ENCODE measurements at regions not wholly inside any gene's neighbourhood (a gene's known extent, or its start where the extent isn't known, plus 50 kb on each side); places are given as distances from the start of the nearest gene placed in this dataset.
"Not testable (repeated sequence)": the region's sequence is repeated elsewhere in the genome, so short reads cannot be mapped to it uniquely, and the experiment has no call there.

GRCh38 chr15:96213896-96214295 lies 116.6 kb upstream of the NR2F2 start:
- no peak for DNase-seq
- H3K27me3 Mint-ChIP-seq = no peaks in the 10 kb centered on the region
- CTCF ChIA-PET = no interaction called here
- H3K9me3 Mint-ChIP-seq = peaks cover 4% of the 10 kb centered on the region
- no peaks in the 10 kb centered on the region for H3K36me3 Mint-ChIP-seq
- no peak overlapping the region for H3K27ac Mint-ChIP-seq
- H3K4me1 Mint-ChIP-seq = no peaks in the 10 kb centered on the region
- no peak overlapping the region for H3K4me3 Mint-ChIP-seq

- H3K36me3 Mint-ChIP-seq, H3K9me3 Mint-ChIP-seq, CTCF ChIA-PET: not testable (repeated sequence)
Measured at GRCh38 chr15:96216481-96216880, 114.0 kb upstream of the NR2F2 start.

DNA sequence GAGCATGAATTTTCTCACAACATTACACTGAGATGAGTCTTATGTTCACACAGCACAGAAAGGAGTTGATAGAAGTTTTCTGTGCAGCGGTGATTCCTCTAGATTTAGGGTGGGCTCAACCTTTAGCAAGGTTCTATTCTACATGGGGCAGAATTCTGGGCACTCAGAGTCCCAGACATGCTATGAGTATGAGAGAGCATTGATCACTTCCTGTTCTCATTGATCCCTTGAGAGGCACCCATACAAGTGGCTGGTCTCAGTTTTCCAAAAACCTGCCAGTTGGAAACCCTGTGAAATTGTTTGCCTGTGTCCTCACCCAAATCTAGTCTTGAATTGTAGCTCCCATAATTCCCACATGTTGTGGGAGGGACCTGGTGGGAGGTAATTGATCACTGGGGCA lies 112.5 kb upstream of the NR2F2 start:
- DNase-seq = no peak
- Mint-ChIP-seq H3K36me3 (no peaks in the 10 kb centered on the region), H3K4me3 (no peak overlapping the region), H3K9me3 (peaks cover 4% of the 10 kb centered on the region), H3K27me3 (no peaks in the 10 kb centered on the region), H3K27ac (no peak overlapping the region), H3K4me1 (no peaks in the 10 kb centered on the region)
- CTCF ChIA-PET = no interaction called here

More at GRCh38 chr15:96216481-96216880, 114.0 kb upstream of the NR2F2 start:
- H3K27me3 Mint-ChIP-seq, H3K27ac Mint-ChIP-seq, H3K4me1 Mint-ChIP-seq, DNase-seq, H3K4me3 Mint-ChIP-seq: not testable (repeated sequence)

DNA sequence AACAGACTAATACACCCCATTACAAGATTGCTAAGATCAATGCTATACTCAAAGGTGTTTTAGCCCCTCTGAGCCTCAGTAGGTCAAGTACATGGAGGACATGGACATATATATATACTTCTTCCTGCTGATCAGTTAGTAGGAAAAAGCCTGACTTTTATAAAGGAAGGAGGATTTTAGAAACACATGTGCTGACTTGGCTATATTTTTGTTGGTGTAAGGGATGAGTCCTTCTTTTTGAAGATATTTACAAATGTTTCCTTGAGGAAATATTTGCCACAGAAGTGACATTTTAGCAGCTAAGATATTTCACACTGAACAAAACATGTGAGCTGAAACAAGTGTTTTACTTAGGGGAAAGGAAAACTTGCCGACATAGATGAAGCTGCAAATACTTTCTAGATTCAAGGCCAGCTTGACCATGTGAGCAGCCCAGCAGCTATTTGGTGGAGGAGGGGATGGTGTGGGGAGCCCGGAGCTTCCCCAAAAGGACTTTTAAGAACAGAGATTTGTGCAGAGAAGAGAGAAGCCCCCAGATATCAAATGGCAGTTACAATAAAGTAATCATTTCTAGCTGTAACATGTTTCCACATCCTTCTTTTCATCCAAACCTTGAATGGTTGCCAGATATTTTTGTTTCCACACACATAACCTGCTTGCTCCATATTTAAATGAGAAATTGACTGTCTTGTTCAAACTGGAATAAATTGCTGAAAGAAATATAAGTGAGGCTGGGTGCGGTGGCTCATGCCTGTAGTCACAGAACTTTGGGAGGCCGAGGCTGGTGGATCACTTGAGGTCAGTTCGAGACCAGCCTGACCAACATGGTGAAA lies 111.7 kb upstream of the NR2F2 start:
- peaks cover 4% of the 10 kb centered on the region for H3K9me3 Mint-ChIP-seq
- no peak for DNase-seq
- H3K27ac Mint-ChIP-seq = no peak overlapping the region
- H3K27me3 Mint-ChIP-seq = no peaks in the 10 kb centered on the region
- CTCF ChIA-PET = no interaction called here
- H3K4me1 Mint-ChIP-seq = no peaks in the 10 kb centered on the region
- no peak overlapping the region for H3K4me3 Mint-ChIP-seq
- H3K36me3 Mint-ChIP-seq = no peaks in the 10 kb centered on the region

DNA sequence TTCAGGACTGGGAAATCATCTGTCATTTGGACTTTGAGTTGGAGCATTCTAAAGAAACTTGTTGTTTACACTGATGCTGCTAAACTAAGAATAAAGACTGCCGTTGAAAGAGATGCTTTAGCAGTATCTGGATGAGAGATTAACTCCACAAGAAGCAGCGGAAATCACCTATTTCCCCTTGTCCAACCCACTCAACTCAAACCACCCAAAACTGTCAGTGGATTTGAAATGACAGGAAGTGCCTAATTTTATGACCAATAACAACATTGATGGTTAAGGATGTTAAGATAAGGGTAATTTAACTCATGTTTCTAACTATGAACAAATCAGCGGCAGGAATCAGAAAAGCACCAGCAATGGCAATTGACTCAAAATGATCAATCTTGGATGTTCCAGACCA lies 110.8 kb upstream of the NR2F2 start:
- Mint-ChIP-seq H3K4me1 (no peaks in the 10 kb centered on the region), H3K36me3 (no peaks in the 10 kb centered on the region), H3K4me3 (no peak overlapping the region), H3K27me3 (no peaks in the 10 kb centered on the region), H3K9me3 (peaks cover 4% of the 10 kb centered on the region), H3K27ac (no peak overlapping the region)
- DNase-seq = no peak
- CTCF ChIA-PET = no interaction called here

DNA sequence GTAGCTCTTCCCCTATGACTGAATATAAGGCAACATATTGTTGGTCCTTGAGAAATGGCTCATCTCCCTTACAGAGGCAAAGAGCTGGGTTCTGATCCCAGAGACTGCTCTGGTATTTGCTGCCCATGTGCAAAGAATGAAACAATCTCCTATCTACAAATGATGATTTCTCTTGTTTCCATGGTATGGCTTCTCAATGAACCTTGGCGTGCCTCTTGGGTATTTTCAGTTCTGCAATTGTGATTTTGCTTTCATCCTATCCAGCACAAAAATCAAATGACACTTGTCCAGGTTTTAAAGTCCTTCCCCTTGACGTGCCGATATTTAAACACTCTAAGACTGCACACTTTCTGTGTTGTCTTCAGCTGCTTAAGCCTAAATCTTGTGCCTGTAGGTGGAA lies 109.8 kb upstream of the NR2F2 start:
- DNase-seq = no peak
- Mint-ChIP-seq H3K4me1 (no peaks in the 10 kb centered on the region), H3K9me3 (peaks cover 4% of the 10 kb centered on the region), H3K4me3 (no peak overlapping the region), H3K27ac (no peak overlapping the region), H3K27me3 (no peaks in the 10 kb centered on the region), H3K36me3 (no peaks in the 10 kb centered on the region)
- CTCF ChIA-PET = interaction anchor here (1.1 kb wide), 1 partner anchor 11 kb away, joined by 3 read pairs; no protein-coding TSS in a partner anchor

DNA sequence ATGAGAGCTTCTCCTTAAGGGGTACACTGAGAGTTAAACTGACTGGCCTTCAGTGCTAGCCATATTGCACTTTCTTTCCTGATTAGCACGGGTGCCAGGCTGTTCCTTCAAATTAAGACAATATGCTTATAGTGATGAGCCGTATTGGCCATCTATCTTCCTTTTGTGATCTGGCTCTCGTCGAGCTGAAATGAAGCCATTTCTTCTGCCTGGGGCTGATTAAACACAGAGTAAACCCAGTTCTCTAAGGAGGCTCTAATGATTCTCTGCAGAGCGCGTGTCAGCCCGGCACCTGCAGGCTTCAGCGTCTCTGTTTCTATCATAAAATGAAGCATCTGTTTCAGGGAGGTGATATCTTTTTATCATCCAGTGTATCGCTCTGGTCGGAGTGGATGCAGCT lies 107.5 kb upstream of the NR2F2 start:
- no peak for DNase-seq
- no peaks in the 10 kb centered on the region for H3K4me1 Mint-ChIP-seq
- H3K4me3 Mint-ChIP-seq = no peak overlapping the region
- no peaks in the 10 kb centered on the region for H3K36me3 Mint-ChIP-seq
- no peak overlapping the region for H3K27ac Mint-ChIP-seq
- H3K9me3 Mint-ChIP-seq = no peaks in the 10 kb centered on the region
- no peaks in the 10 kb centered on the region for H3K27me3 Mint-ChIP-seq
- CTCF ChIA-PET = interaction anchor here (0.6 kb wide), 1 partner anchor 27 kb away, joined by 3 read pairs; no protein-coding TSS in a partner anchor

DNA sequence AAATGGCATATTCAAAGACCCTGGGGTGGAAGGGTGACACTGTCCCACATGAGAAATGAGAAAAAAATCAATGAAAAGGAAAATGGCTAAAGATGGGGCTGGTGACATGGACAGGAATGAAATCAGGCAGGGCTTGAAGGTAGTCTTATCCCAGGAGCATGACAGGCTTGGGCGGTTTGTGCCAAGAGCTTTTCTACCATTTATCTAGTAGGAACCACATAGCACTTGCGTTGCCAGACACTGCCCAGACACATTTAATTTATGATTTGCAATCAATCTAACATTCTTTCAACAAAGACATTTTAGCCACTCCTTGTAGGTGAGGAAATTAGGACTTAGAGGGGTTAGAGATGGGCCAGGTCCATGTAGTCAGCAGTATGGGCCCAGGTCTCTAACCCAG lies 106.6 kb upstream of the NR2F2 start:
- H3K4me3 Mint-ChIP-seq = no peak overlapping the region

DNA sequence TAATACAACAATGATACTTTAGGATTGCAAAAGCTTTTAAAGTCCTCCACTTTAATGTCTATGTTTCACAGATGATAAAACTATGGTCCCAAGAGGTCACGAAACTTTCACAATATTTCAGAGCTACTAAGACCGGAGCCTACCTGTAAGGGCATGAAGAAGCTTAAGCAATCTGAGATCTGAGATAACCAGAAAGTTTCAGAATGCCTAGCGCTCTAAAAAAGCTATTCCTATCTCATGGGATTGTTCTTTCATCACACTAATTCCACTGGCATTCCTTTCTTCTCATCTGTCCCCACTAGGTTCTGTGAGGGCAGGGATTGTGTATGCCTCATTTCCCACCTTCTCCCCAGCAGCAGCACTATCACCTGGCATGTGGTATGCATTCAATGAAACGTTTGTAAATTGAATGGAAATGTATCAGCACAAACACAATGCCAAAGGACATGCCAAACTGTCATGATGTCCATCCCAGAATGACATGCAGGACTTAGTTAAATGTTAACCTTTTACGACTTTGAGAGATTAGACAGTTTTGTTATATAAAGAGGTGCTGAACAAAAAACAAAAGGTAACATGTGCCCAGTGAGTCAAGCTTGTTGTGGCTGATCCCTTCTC lies 104.7 kb upstream of the NR2F2 start:
- Mint-ChIP-seq H3K27me3 (no peaks in the 10 kb centered on the region), H3K4me1 (no peaks in the 10 kb centered on the region), H3K9me3 (no peaks in the 10 kb centered on the region), H3K36me3 (no peaks in the 10 kb centered on the region), H3K4me3 (no peak overlapping the region), H3K27ac (no peak overlapping the region)
- CTCF ChIA-PET = no interaction called here
- no peak for DNase-seq

More for the DNA sequence above, 106.6 kb upstream of the NR2F2 start:
- no peaks in the 10 kb centered on the region for H3K27me3 Mint-ChIP-seq
- H3K36me3 Mint-ChIP-seq = no peaks in the 10 kb centered on the region
- DNase-seq = no peak
- H3K27ac Mint-ChIP-seq = no peak overlapping the region
- H3K4me1 Mint-ChIP-seq = no peaks in the 10 kb centered on the region
- no peaks in the 10 kb centered on the region for H3K9me3 Mint-ChIP-seq
- CTCF ChIA-PET = no interaction called here

- H3K4me1 Mint-ChIP-seq = no peaks in the 10 kb centered on the region
- DNase-seq = no peak
- no peak overlapping the region for H3K4me3 Mint-ChIP-seq
- H3K9me3 Mint-ChIP-seq = no peaks in the 10 kb centered on the region
- H3K27ac Mint-ChIP-seq = no peak overlapping the region
- H3K36me3 Mint-ChIP-seq = no peaks in the 10 kb centered on the region
- H3K27me3 Mint-ChIP-seq = no peaks in the 10 kb centered on the region
- CTCF ChIA-PET = no interaction called here
Measured at GRCh38 chr15:96230526-96231181, 99.8 kb upstream of the NR2F2 start.

DNA sequence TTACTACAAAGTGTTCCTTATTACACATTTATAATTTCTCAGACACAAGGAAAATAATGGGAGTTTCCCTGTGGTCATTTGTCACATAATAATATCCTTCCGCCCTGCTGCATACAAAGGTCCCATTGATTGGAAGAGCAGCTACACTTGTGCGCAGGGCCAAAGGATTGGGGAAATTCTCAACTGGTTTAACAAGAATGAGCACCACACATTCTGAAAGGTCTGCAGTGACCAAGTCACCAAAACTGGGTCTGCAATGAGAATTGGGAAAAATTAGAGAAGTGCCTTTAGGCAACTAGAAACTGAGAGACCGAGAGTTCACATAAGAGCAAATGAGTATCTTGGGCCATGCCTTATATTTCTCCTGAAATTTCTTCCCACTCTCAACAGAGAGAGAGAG lies 98.2 kb upstream of the NR2F2 start:
- no peak overlapping the region for H3K27ac Mint-ChIP-seq
- no peak overlapping the region for H3K4me3 Mint-ChIP-seq
- no peaks in the 10 kb centered on the region for H3K27me3 Mint-ChIP-seq
- H3K4me1 Mint-ChIP-seq = no peaks in the 10 kb centered on the region
- no peak for DNase-seq
- CTCF ChIA-PET = no interaction called here
- H3K36me3 Mint-ChIP-seq = no peaks in the 10 kb centered on the region
- no peaks in the 10 kb centered on the region for H3K9me3 Mint-ChIP-seq

DNA sequence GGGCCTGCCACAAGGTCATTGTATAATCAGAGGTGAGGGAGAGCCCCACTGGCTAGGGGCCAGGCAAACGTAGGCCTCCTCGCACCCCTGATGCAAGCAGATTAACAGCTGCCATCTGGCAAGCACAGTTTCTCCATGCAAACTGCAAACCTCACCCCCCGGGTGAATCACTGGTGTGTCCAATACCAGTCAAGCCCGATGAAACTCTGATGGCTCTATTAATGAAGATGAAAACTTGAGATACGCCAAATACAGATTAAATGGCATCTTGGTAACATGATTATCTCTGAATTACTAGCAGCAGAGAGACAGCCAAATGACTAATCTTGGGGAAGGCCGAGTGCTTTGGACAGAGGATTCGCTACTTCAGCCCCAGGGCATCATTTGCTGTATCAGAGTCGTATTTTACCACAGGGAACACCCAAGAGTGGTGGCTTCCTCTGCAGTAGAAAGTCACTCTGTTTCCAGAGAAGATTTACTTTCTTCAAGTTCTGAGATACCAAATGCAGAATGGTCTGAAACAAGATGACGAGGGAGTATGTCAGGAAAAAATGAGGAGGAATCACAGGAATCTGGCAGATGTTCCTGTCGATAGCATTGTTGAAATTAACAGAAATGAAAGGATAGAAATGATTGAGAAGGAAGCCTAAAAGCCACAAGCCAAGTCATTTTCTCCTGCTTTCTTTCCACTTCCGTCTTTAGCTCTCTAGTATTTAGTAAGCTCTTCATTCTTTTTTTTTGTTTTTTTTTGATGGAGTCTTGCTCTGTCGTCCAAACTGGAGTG lies 96.2 kb upstream of the NR2F2 start:
- Mint-ChIP-seq H3K27me3 (no peaks in the 10 kb centered on the region), H3K9me3 (no peaks in the 10 kb centered on the region), H3K4me1 (no peaks in the 10 kb centered on the region), H3K4me3 (no peak overlapping the region), H3K36me3 (no peaks in the 10 kb centered on the region), H3K27ac (no peak overlapping the region)
- DNase-seq = no peak
- CTCF ChIA-PET = no interaction called here

- H3K27ac Mint-ChIP-seq = no peak overlapping the region
- no peaks in the 10 kb centered on the region for H3K27me3 Mint-ChIP-seq
- no peaks in the 10 kb centered on the region for H3K9me3 Mint-ChIP-seq
- CTCF ChIA-PET = no interaction called here
- no peaks in the 10 kb centered on the region for H3K4me1 Mint-ChIP-seq
- no peaks in the 10 kb centered on the region for H3K36me3 Mint-ChIP-seq
- no peak overlapping the region for H3K4me3 Mint-ChIP-seq
- no peak for DNase-seq
Measured at GRCh38 chr15:96237002-96237401, 93.5 kb upstream of the NR2F2 start.

DNA sequence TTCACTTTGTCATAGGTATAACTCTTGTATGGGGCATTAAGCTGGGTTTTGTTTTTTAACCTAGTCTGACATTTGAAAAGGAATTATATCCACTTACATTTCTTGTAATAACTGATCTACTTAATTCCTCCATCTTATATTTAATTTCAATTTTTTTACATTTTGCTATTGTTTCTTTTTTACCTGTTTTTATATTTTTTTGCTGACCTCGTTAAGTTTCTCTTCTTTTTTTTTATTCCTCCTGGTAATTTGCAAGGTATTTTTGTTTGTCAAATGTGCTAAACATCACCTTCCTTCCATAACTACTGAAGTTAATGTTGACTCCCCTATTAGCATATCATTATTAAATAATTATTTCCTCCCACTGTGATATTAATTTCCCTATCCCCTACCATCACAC lies 87.7 kb upstream of the NR2F2 start:
- DNase-seq = no peak
- no peak overlapping the region for H3K4me3 Mint-ChIP-seq
- H3K27me3 Mint-ChIP-seq = no peaks in the 10 kb centered on the region
- H3K36me3 Mint-ChIP-seq = no peaks in the 10 kb centered on the region
- peaks cover 2% of the 10 kb centered on the region for H3K9me3 Mint-ChIP-seq
- H3K4me1 Mint-ChIP-seq = no peaks in the 10 kb centered on the region
- H3K27ac Mint-ChIP-seq = no peak overlapping the region
- CTCF ChIA-PET = no interaction called here
